Neural progenitor cell (in vitro differentiated cells): ENCODE measurements at regions not wholly inside any gene's neighbourhood (a gene's known extent, or its start where the extent isn't known, plus 50 kb on each side); places are given as distances from the start of the nearest gene placed in this dataset.

ENCODE experiments used
- DNase-seq: peaks from one replicate; pipeline ENCODE4 v3.0.0-alpha.2; 2016; ENCODE audit warnings: low spot score
- H2AFZ ChIP-seq: fragments of 200-600 bp; sonication (generic); replicated peaks from 2 replicates; pipeline ENCODE4 v1.6.1; 2016; ENCODE audit warnings: antibody characterized with exemption
- H3F3A ChIP-seq: fragments of 200-600 bp; sonication (generic); 2 replicates; pipeline ENCODE4 v1.6.1; 2016; ENCODE audit warnings: antibody characterized with exemption, low read depth
- H3K27ac ChIP-seq: fragments of 200-600 bp; sonication (generic); 2 replicates; pipeline ENCODE4 v1.5.1; 2016; ENCODE audit warnings: mild to moderate bottlenecking
- H3K27me3 ChIP-seq: fragments of 200-600 bp; sonication (generic); 2 replicates; pipeline ENCODE4 v1.6.1; 2016; ENCODE audit warnings: mild to moderate bottlenecking, moderate library complexity
- H3K36me3 ChIP-seq: fragments of 200-600 bp; sonication (generic); 2 replicates; pipeline ENCODE4 v1.5.1; 2016
- H3K4me1 ChIP-seq: fragments of 200-600 bp; sonication (generic); 2 replicates; pipeline ENCODE4 v1.6.1; 2016; ENCODE audit warnings: mixed run types
- H3K4me2 ChIP-seq: fragments of 200-600 bp; sonication (generic); 2 replicates; pipeline ENCODE4 v1.6.1; 2016
- H3K4me3 ChIP-seq: fragments of 200-600 bp; sonication (generic); 2 replicates; pipeline ENCODE4 v1.5.1; 2016
- H3K79me2 ChIP-seq: fragments of 200-600 bp; sonication (generic); 2 replicates; pipeline ENCODE4 v1.6.1; 2016; ENCODE audit warnings: low read depth
- H3K9ac ChIP-seq: fragments of 200-600 bp; sonication (generic); 2 replicates; pipeline ENCODE4 v1.6.1; 2016
- H3K9me3 ChIP-seq: fragments of 200-600 bp; sonication (generic); 2 replicates; pipeline ENCODE4 v1.5.1; 2016; ENCODE audit warnings: low read depth
- H4K20me1 ChIP-seq: fragments of 200-600 bp; sonication (generic); 2 replicates; pipeline ENCODE4 v1.6.1; 2016; ENCODE audit warnings: low read depth
- H3K27ac Mint-ChIP-seq: 3 replicates; pipeline ENCODE4 v1.8.0; 2021; ENCODE audit warnings: mixed read lengths
- H3K27me3 Mint-ChIP-seq: 2 replicates; pipeline ENCODE4 v1.8.0; 2022; ENCODE audit warnings: low read depth, mild to moderate bottlenecking, inconsistent platforms, moderate library complexity, mixed read lengths; ENCODE audit not compliant: insufficient read depth
- H3K36me3 Mint-ChIP-seq: 3 replicates; pipeline ENCODE4 v1.8.0; 2021; ENCODE audit warnings: mixed read lengths
- H3K4me1 Mint-ChIP-seq: 3 replicates; pipeline ENCODE4 v1.8.0; 2021; ENCODE audit warnings: mixed read lengths
- H3K4me3 Mint-ChIP-seq: 3 replicates; pipeline ENCODE4 v1.8.0; 2021; ENCODE audit warnings: mild to moderate bottlenecking, moderate library complexity, mixed read lengths
- H3K9me3 Mint-ChIP-seq: 3 replicates; pipeline ENCODE4 v1.8.0; 2020; ENCODE audit warnings: mixed read lengths
- CTCF ChIP-seq: fragments of 200-600 bp; sonication (generic); IDR thresholded peaks from 2 replicates; pipeline ENCODE4 v1.5.1; 2017; ENCODE audit warnings: antibody characterized with exemption, mild to moderate bottlenecking
- EZH2 ChIP-seq: fragments of 200-600 bp; sonication (generic); IDR thresholded peaks from 2 replicates; pipeline ENCODE4 v1.6.1; 2017; ENCODE audit warnings: antibody characterized with exemption, mild to moderate bottlenecking, moderate library complexity
- EZH2phosphoT487 ChIP-seq: fragments of 200-600 bp; sonication (generic); IDR thresholded peaks from 2 replicates; pipeline ENCODE4 v1.6.1; 2017; ENCODE audit warnings: antibody characterized with exemption

GRCh38 chr1:209143916-209144315, 439.6 kb upstream of the CAMK1G start:
- no peaks in the 10 kb centered on the region for H3K36me3 ChIP-seq
- H4K20me1 ChIP-seq = no peaks in the 10 kb centered on the region
- Mint-ChIP-seq H3K27ac (no peak overlapping the region), H3K27me3 (no peaks in the 10 kb centered on the region), H3K4me3 (no peak overlapping the region), H3K9me3 (no peaks in the 10 kb centered on the region), H3K4me1 (no peaks in the 10 kb centered on the region), H3K36me3 (no peaks in the 10 kb centered on the region)
- no peaks in the 10 kb centered on the region for H3F3A ChIP-seq
- no peak overlapping the region for H3K9ac ChIP-seq
- TF ChIP-seq CTCF (no peak), EZH2phosphoT487 (no peak), EZH2 (no peak)
- no peak overlapping the region for H3K4me3 ChIP-seq
- no peak overlapping the region for H3K27ac ChIP-seq
- no peaks in the 10 kb centered on the region for H3K27me3 ChIP-seq
- no peaks in the 10 kb centered on the region for H3K9me3 ChIP-seq
- H3K4me1 ChIP-seq = peaks cover 11% of the 10 kb centered on the region
- no peak for DNase-seq
- H2AFZ ChIP-seq = no peak overlapping the region
- H3K79me2 ChIP-seq = no peaks in the 10 kb centered on the region
- no peak overlapping the region for H3K4me2 ChIP-seq

GRCh38 chr1:209150114-209150513, 433.4 kb upstream of the CAMK1G start:
- TF ChIP-seq EZH2 = no peak
- TF ChIP-seq EZH2phosphoT487 = no peak
- no peak for TF ChIP-seq CTCF
- H4K20me1 ChIP-seq = no peaks in the 10 kb centered on the region
- no peaks in the 10 kb centered on the region for H3K36me3 Mint-ChIP-seq
- no peaks in the 10 kb centered on the region for H3K27me3 Mint-ChIP-seq
- H3K9me3 Mint-ChIP-seq = no peaks in the 10 kb centered on the region
- no peak overlapping the region for H3K27ac Mint-ChIP-seq
- no peak overlapping the region for H3K9ac ChIP-seq
- H3K4me3 ChIP-seq = no peak overlapping the region
- H3K4me1 Mint-ChIP-seq = peaks cover 3% of the 10 kb centered on the region
- no peak overlapping the region for H3K4me3 Mint-ChIP-seq
- H3K79me2 ChIP-seq = no peaks in the 10 kb centered on the region
- peaks cover 6% of the 10 kb centered on the region for H3K4me1 ChIP-seq
- DNase-seq = peak; percentile 78
- no peak overlapping the region for H3K4me2 ChIP-seq
- no peak overlapping the region for H3K27ac ChIP-seq
- no peaks in the 10 kb centered on the region for H3K36me3 ChIP-seq
- H3F3A ChIP-seq = peaks cover 4% of the 10 kb centered on the region
- H2AFZ ChIP-seq = no peak overlapping the region
- H3K9me3 ChIP-seq = no peaks in the 10 kb centered on the region
- H3K27me3 ChIP-seq = no peaks in the 10 kb centered on the region

GRCh38 chr1:209153411-209153810, 430.1 kb upstream of the CAMK1G start:
- Mint-ChIP-seq H3K27me3 (no peaks in the 10 kb centered on the region), H3K36me3 (no peaks in the 10 kb centered on the region), H3K4me1 (peaks cover 27% of the 10 kb centered on the region), H3K27ac (no peak overlapping the region), H3K4me3 (no peak overlapping the region), H3K9me3 (no peaks in the 10 kb centered on the region)
- no peak for TF ChIP-seq EZH2phosphoT487
- no peak for TF ChIP-seq EZH2
- TF ChIP-seq CTCF = no peak
- no peak overlapping the region for H3K4me3 ChIP-seq
- H3K9me3 ChIP-seq = no peaks in the 10 kb centered on the region
- peaks cover 8% of the 10 kb centered on the region for H3F3A ChIP-seq
- no peak for DNase-seq
- no peaks in the 10 kb centered on the region for H3K27me3 ChIP-seq
- H2AFZ ChIP-seq = no peak overlapping the region
- no peaks in the 10 kb centered on the region for H3K79me2 ChIP-seq
- H3K9ac ChIP-seq = no peak overlapping the region
- no peaks in the 10 kb centered on the region for H4K20me1 ChIP-seq
- H3K36me3 ChIP-seq = no peaks in the 10 kb centered on the region
- no peak overlapping the region for H3K27ac ChIP-seq
- H3K4me2 ChIP-seq = no peak overlapping the region
- peaks cover 36% of the 10 kb centered on the region for H3K4me1 ChIP-seq

- TF ChIP-seq CTCF (no peak), EZH2phosphoT487 (no peak), EZH2 (no peak)
- peak; percentile 23 for DNase-seq
- Mint-ChIP-seq H3K4me3 (no peak overlapping the region), H3K36me3 (no peaks in the 10 kb centered on the region), H3K4me1 (peaks cover 27% of the 10 kb centered on the region), H3K27ac (no peak overlapping the region), H3K9me3 (no peaks in the 10 kb centered on the region), H3K27me3 (no peaks in the 10 kb centered on the region)
- Histone ChIP-seq H3K4me2 (peak overlapping the region; percentile 55), H3F3A (peaks cover 8% of the 10 kb centered on the region), H3K4me1 (peaks cover 36% of the 10 kb centered on the region), H3K27me3 (no peaks in the 10 kb centered on the region), H3K79me2 (no peaks in the 10 kb centered on the region), H3K9me3 (no peaks in the 10 kb centered on the region), H3K9ac (no peak overlapping the region), H3K27ac (peak overlapping the region; percentile 26), H3K36me3 (no peaks in the 10 kb centered on the region), H4K20me1 (no peaks in the 10 kb centered on the region), H2AFZ (no peak overlapping the region), H3K4me3 (no peak overlapping the region)
Observed at GRCh38 chr1:209154912-209155311, 428.6 kb upstream of the CAMK1G start.
